CD4-positive, alpha-beta T cell treated with Interleukin-15 for 1 hour (primary cell): ENCODE measurements at regions not wholly inside any gene's neighbourhood (a gene's known extent, or its start where the extent isn't known, plus 50 kb on each side); places are given as distances from the start of the nearest gene placed in this dataset.

Experiments used
- DNase-seq: peaks from one replicate; pipeline ENCODE4 v3.0.0-alpha.2; 2020

DNA sequence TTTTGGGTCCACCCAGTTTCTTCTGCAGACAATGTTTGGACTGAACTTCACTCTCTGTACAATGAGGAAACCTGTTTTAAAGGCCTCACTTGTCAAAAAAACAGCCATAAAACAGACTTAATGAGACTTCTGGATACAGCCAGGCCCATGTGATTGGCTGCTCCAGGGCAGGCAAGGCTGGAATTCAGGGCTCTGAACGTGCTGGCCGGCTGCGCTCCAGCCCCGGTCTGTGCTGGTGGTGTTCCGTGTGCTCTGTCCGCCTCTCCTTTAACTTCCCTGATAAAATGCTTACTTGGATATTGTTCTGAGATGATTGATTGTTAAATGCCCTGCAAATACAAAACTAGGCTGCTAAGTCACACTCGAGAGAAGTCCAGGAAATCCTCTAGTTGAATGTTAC lies 131.2 kb upstream of the KLF4 start:
- DNase-seq: no peak

- DNase-seq: no peak
Observed at GRCh38 chr9:107620236-107620635, 130.7 kb upstream of the KLF4 start.

GRCh38 chr9:107615321-107615720 lies 125.8 kb upstream of the KLF4 start:
- DNase-seq: no peak

GRCh38 chr9:107614765-107615164 lies 125.2 kb upstream of the KLF4 start:
- no peak for DNase-seq

DNA sequence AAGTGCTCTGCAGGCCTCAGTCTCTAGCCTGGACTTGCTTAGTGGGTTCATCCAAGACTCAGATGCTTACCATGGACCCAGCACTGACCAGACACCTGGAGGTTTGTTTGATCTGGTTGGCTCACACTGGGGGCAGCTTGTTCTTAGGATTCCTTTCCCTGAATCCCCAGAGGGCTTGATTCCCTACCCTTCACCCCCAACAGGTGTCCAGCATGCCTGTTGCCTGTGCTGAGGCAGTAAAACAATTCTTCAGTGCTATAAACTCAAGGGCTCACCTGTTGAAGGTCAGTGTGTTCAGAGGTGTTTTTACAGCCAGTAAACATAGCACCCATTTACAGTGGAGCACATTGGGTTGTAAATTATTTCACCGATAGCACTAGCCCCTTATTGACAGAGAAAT lies 123.8 kb upstream of the KLF4 start:
- no peak for DNase-seq

GRCh38 chr9:107612136-107612535 lies 122.6 kb upstream of the KLF4 start:
- DNase-seq: peak; percentile 67

DNA sequence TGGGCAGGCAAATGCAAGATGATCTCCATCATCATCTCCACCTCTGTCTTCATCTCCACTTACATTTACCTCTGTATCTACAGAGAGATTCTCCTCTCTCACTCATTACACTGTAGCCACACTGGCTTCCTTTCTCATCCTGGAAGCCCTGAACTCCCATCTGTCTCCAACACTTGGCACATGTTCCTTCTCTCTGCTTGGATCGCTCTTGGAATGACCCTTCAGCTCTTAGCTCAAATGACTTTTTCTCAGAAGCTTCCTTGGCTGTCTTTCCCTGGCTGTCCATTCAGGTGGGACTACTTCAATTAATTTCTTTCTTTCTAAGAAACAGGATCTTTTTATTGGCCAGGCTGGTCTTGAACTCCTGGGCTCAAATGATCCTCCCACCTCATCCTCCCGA lies 120.0 kb upstream of the KLF4 start:
- DNase-seq: no peak

DNA sequence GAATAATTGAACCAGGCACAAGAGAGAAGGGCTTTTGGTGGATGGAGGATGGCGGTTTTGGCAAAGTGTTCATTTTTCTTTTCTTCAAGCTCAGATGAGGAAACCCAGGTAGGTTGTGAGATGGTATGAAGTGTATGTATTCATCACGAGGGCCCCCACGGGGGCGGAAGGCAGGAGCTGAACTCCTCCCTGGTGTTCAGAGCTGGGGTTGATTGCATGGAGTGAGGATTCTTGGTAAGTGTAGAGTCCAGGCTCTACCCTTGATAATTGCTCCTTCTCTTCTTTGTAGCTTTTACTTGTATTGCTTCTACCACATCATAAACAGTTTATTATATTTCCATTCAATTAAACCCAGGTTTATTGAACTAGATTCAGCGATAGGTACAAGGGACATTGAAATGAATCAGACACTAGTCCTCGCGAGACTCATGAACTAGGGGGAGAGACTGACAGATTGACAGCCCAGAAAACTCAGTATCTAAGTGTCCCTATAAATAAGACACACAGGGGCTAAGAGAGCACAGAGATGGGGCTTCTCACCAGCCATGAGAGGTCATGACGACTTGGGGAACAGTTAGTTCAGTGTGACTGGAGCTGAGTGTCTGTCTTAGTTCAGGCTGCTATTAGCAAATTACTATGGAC lies 116.7 kb upstream of the KLF4 start:
- no peak for DNase-seq

DNA sequence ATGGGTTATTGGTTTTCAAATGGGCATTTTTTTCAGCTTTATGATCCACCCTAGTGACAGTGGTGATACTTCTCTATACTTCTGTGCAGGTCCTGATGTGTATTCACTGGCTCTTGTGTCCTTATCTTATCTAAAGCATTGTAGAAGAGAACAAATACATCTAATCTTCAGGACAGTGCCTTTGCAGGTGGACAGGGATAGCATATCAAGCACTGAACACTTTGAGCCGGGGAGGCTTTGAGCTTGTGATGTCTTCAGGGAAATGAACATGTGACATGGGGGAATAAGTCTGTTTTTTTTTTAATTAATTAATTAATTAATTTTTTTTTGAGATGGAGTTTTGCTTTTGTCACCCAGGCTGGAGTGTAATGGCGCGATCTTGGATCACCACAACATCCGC lies 115.5 kb upstream of the KLF4 start:
- DNase-seq: no peak

GRCh38 chr9:107603281-107603680 lies 113.7 kb upstream of the KLF4 start:
- DNase-seq: no peak

- DNase-seq: no peak
Observed at GRCh38 chr9:107600060-107600573, 110.5 kb upstream of the KLF4 start.

DNA sequence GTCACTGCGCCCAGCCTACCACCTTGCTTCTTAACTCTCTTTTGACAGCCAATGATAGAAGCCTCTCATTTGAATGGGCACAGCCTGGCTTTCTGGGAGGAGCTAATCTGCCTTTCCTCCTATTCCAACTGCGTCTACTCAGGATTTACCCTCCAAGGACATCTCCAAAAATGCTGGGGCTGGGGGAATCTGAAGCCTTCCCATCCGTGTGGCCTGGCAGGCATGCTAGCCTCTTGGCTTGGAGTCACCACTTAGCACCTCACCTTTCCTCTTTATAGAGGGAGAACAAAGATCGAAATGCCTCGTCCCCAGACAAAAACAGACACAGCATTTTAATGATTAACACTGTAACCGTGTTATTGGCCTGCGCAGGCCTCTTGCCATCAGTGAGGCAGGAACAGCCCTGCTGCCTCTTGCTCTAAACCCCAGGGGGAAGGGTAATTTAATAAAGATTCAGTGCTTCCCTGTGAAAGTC lies 108.2 kb upstream of the KLF4 start:
- DNase-seq: no peak

GRCh38 chr9:107594908-107595530 lies 105.5 kb upstream of the KLF4 start:
- DNase-seq: no peak

GRCh38 chr9:107593224-107593870 lies 103.8 kb upstream of the KLF4 start:
- DNase-seq: no peak

GRCh38 chr9:107592424-107592823 lies 102.9 kb upstream of the KLF4 start:
- DNase-seq: no peak

- no peak for DNase-seq
Observed at GRCh38 chr9:107591781-107592180, 102.2 kb upstream of the KLF4 start.

DNA sequence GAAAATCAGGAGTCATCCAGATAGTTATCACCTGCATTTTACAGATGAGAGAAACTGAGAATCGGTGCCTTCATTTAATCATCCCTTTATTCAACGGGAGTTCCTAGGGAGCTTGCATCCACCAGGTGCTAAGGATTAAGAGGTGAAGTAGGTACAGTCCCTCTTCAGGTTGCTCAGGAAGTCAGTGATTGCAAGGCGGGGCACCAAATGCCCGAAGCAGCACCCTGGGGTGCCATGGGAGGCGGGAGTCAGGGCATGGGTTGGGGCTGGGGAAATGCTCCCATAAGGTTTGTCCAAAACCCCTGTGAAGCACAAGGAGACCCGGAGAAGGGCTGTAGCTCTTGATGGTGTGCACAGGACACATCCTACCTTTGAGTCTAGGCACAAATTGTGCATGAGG lies 98.8 kb upstream of the KLF4 start:
- DNase-seq: no peak

GRCh38 chr9:107587191-107587963 lies 97.8 kb upstream of the KLF4 start:
- DNase-seq: no peak

DNA sequence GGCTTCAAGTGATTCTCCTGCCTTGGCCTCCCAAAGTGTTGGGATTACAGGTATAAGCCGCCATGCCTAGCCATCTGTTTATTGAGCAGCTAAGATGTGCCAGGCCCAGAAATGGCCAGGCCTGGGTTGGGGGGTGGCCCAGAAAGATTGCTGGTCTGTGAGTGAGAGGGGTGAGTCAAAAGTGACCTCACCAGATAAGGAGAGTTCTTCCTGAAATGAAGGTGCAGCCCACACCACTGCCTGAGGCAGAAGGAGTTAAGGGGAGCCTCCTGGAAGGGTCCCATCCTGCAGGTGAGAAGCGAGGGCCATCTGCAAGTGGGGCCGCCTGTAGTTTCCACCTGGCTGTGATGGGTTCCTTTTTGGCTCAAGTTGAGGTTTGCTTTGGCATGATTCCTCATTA lies 96.9 kb upstream of the KLF4 start:
- DNase-seq: no peak

- DNase-seq: no peak
Observed at GRCh38 chr9:107585465-107585864, 95.9 kb upstream of the KLF4 start.

DNA sequence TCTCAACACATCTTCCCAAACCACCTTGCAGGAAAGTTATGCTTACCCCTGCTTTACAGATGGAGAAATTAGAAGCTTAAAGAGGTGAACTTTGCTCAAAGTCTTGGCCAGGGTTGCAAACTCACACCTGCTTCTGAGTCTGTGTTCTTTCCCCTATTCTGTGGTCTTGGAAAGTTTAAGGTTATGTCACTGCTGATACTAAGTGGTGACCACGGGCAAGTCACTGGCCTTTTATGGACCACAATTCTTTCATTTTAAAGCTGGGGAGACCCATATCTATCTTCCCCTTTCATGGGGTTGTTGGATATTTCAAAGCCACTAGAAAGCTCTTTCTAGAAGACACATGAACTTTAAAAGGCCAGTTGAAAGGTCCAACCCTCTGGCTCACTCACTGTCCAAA lies 95.4 kb upstream of the KLF4 start:
- no peak for DNase-seq

- DNase-seq: no peak
Observed at GRCh38 chr9:107584186-107584585, 94.6 kb upstream of the KLF4 start.

- no peak for DNase-seq
Observed at GRCh38 chr9:107577140-107577776, 87.7 kb upstream of the KLF4 start.
